MCF 10A (cell line): ENCODE measurements at regions not wholly inside any gene's neighbourhood (a gene's known extent, or its start where the extent isn't known, plus 50 kb on each side); places are given as distances from the start of the nearest gene placed in this dataset.

Experiments used
- BruUV-seq: library from RNA; stranded (reverse); fragments of 400-500 nt; replicated peaks from 2 replicates; lab custom pipeline; 2021; lab: Mats Ljungman, UMichigan
- CTCF ChIA-PET: fragments of 300-600 bp; sonication (Branson Sonifier 250); formaldehyde crosslinking; extraction: SDS; loops from one replicate; lab custom pipeline; 2021; ENCODE audit warnings: antibody characterized with exemption, inconsistent platforms; lab: Yijun Ruan, JAX
- POLR2A ChIA-PET: fragments of 300-600, 350-650 bp; sonication (Branson Sonifier 250); formaldehyde crosslinking; extraction: SDS; loops from one replicate; lab custom pipeline; 2020; ENCODE audit warnings: antibody characterized with exemption, inconsistent platforms; lab: Yijun Ruan, JAX
- DNase-seq: peaks from one replicate; pipeline ENCODE4 v3.0.0-alpha.2; 2018; ENCODE audit not compliant: unreplicated experiment
- H3K27ac Mint-ChIP-seq: one replicate; pipeline ENCODE4 v1.8.0; 2022; ENCODE audit warnings: mild to moderate bottlenecking, low read depth, mixed read lengths; ENCODE audit not compliant: unreplicated experiment
- H3K27me3 Mint-ChIP-seq: one replicate; pipeline ENCODE4 v1.8.0; 2022; ENCODE audit warnings: mixed read lengths; ENCODE audit not compliant: insufficient read depth, unreplicated experiment
- H3K36me3 Mint-ChIP-seq: one replicate; pipeline ENCODE4 v1.8.0; 2022; ENCODE audit warnings: mild to moderate bottlenecking, moderate library complexity, mixed read lengths; ENCODE audit not compliant: insufficient read depth, unreplicated experiment
- H3K4me1 Mint-ChIP-seq: one replicate; pipeline ENCODE4 v1.8.0; 2022; ENCODE audit warnings: mixed read lengths; ENCODE audit not compliant: insufficient read depth, unreplicated experiment
- H3K4me3 Mint-ChIP-seq: one replicate; pipeline ENCODE4 v1.8.0; 2022; ENCODE audit warnings: mild to moderate bottlenecking, moderate library complexity, mixed read lengths; ENCODE audit not compliant: unreplicated experiment
- H3K9me3 Mint-ChIP-seq: one replicate; pipeline ENCODE4 v1.8.0; 2022; ENCODE audit warnings: mixed read lengths; ENCODE audit not compliant: unreplicated experiment
- CTCF ChIP-seq: fragments of 200-600 bp; IDR thresholded peaks from one replicate; pipeline ENCODE4 v1.8.0; 2022; ENCODE audit warnings: antibody characterized with exemption, mild to moderate bottlenecking; ENCODE audit not compliant: unreplicated experiment
- intact Hi-C: fragments of 100-400 bp; cut with micrococcal nuclease; formaldehyde crosslinking; loops from 2 replicates; pipeline ENCODE4 v1.14.1; 2022

GRCh38 chr9:99516657-99517049 is 294.6 kb downstream of the SEC61B start:
- Mint-ChIP-seq H3K27ac (no peak overlapping the region), H3K27me3 (no peaks in the 10 kb centered on the region), H3K9me3 (no peaks in the 10 kb centered on the region), H3K4me3 (no peak overlapping the region), H3K4me1 (peaks cover 6% of the 10 kb centered on the region), H3K36me3 (no peaks in the 10 kb centered on the region)
- POLR2A ChIA-PET: no interaction called here
- no peak for DNase-seq
- intact Hi-C loops: no loop called here
- CTCF ChIA-PET: interaction anchor here (0.6 kb wide), 1 partner anchor 54 kb away, joined by 3 read pairs; no protein-coding TSS in a partner anchor
- TF ChIP-seq CTCF: no peak
- BruUV-seq: no TSS peak

- H3K27me3 Mint-ChIP-seq: no peaks in the 10 kb centered on the region
- no peak overlapping the region for H3K27ac Mint-ChIP-seq
- TF ChIP-seq CTCF: no peak
- ChIA-PET POLR2A (interaction anchor here (1.0 kb wide), 1 partner anchor 10 kb away, joined by 3 read pairs; no protein-coding TSS in a partner anchor), CTCF (interaction anchor here (0.6 kb wide), 1 partner anchor 19 kb away, joined by 3 read pairs; no protein-coding TSS in a partner anchor)
- no peaks in the 10 kb centered on the region for H3K36me3 Mint-ChIP-seq
- H3K4me1 Mint-ChIP-seq: no peaks in the 10 kb centered on the region
- no TSS peak for BruUV-seq
- no peaks in the 10 kb centered on the region for H3K9me3 Mint-ChIP-seq
- intact Hi-C loops: no loop called here
- no peak overlapping the region for H3K4me3 Mint-ChIP-seq
- no peak for DNase-seq
These were observed 297.8 kb upstream of the NR4A3 start for GRCh38 chr9:99523838-99524237.

GRCh38 chr9:99531313-99531712 is 290.4 kb upstream of the NR4A3 start:
- TF ChIP-seq CTCF: no peak
- Mint-ChIP-seq H3K9me3 (no peaks in the 10 kb centered on the region), H3K27me3 (peaks cover 8% of the 10 kb centered on the region), H3K36me3 (no peaks in the 10 kb centered on the region), H3K4me1 (no peaks in the 10 kb centered on the region), H3K27ac (no peak overlapping the region), H3K4me3 (no peak overlapping the region)
- CTCF ChIA-PET: no interaction called here
- no peak for DNase-seq
- no TSS peak for BruUV-seq
- intact Hi-C loops: no loop called here
- POLR2A ChIA-PET: no interaction called here

GRCh38 chr9:99533421-99533820 is 288.3 kb upstream of the NR4A3 start:
- no peak for DNase-seq
- TF ChIP-seq CTCF: no peak
- ChIA-PET POLR2A (interaction anchor here (1.5 kb wide), 1 partner anchor 10 kb away, joined by 3 read pairs; no protein-coding TSS in a partner anchor), CTCF (no interaction called here)
- H3K9me3 Mint-ChIP-seq: no peaks in the 10 kb centered on the region
- no peaks in the 10 kb centered on the region for H3K4me1 Mint-ChIP-seq
- intact Hi-C loops: no loop called here
- H3K27me3 Mint-ChIP-seq: peaks cover 13% of the 10 kb centered on the region
- no TSS peak for BruUV-seq
- no peaks in the 10 kb centered on the region for H3K36me3 Mint-ChIP-seq
- H3K27ac Mint-ChIP-seq: no peak overlapping the region
- H3K4me3 Mint-ChIP-seq: no peak overlapping the region
